ENCODE measurements at regions not wholly inside any gene's neighbourhood (a gene's known extent, or its start where the extent isn't known, plus 50 kb on each side); places are given as distances from the start of the nearest gene placed in this dataset.

DNA sequence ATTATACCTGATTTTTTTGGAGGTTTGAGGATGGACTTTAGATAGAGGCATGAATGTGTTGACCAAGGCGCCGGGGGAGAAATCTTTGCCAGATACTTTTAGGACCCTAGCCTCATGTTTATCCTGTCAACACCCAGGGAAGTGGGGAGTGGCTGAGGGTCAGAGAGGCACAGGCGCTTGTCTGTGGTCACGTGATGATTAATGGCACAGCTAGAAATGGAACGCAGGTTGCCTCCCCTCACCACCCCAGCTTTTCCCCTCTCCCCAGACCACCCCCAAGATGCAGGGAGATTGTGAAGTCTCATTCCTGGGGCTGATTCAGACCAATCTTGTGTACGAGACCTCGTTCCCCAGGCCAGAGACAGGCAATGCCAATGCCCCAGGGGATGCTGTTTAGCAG is 218.4 kb upstream of the LINGO1 start:
- Histone ChIP-seq H3K4me3 (ENCODE audit: low read length) (no peak overlapping the region), H3K9me3 (replicated peaks; ENCODE audit: low read length) (no peaks in the 10 kb centered on the region), H3K4me2 (ENCODE audit: low read length) (no peak overlapping the region), H3K36me3 (ENCODE audit: insufficient read depth, low read length) (no peaks in the 10 kb centered on the region), H3K27me3 (ENCODE audit: control insufficient read depth, insufficient read depth, low read length) (peaks cover 75% of the 10 kb centered on the region), H3K4me1 (ENCODE audit: control insufficient read depth, insufficient read depth, low read length) (no peaks in the 10 kb centered on the region), H3K9ac (ENCODE audit: low read depth, low read length) (no peak overlapping the region)

DNA sequence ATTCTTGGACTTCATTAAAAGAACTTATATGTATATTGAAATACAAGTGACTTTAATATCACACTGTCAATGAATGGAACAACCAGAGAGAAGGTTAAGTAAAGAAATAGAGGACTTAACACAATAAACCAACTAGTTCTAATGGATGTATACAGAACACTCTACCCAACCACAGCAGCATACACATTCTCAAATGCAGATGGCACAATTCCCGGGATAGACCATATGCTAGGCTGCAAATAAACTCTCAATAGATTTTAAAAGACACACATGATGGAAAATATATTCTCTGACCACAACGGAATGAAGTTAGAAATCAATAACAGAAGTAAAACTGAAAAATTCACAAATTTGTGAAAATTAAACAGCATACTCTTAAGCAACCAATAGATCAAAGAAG is 214.3 kb upstream of the LINGO1 start:
- no peaks in the 10 kb centered on the region for H3K4me1 ChIP-seq (ENCODE audit: control insufficient read depth, insufficient read depth, low read length)
- no peaks in the 10 kb centered on the region for H3K36me3 ChIP-seq (ENCODE audit: insufficient read depth, low read length)
- H3K27me3 ChIP-seq (ENCODE audit: control insufficient read depth, insufficient read depth, low read length) = peaks cover 56% of the 10 kb centered on the region
- no peak overlapping the region for H3K9ac ChIP-seq (ENCODE audit: low read depth, low read length)
- H3K4me3 ChIP-seq (ENCODE audit: low read length) = no peak overlapping the region
- no peaks in the 10 kb centered on the region for H3K9me3 ChIP-seq (replicated peaks; ENCODE audit: low read length)
- H3K4me2 ChIP-seq (ENCODE audit: low read length) = no peak overlapping the region

DNA sequence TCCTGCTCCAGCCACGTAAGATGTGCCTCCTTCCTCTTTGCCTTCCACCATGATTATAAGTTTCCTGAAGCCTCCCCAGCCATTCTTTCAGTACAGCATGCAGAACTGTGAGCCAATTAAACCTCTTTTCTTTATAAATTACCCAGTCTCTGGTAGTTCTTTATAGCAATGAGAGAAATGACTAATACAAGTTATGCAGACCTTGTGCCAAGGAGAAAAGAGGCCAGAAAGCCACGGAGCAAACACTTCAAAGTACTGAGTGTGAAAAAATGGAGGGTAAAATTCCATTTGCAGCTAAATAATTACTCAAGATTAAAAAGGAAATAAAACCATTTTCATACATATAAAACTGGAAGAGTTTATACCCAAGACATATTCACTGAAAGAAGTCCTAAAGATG is 213.6 kb upstream of the LINGO1 start:
- no peaks in the 10 kb centered on the region for H3K4me1 ChIP-seq (ENCODE audit: control insufficient read depth, insufficient read depth, low read length)
- no peaks in the 10 kb centered on the region for H3K36me3 ChIP-seq (ENCODE audit: insufficient read depth, low read length)
- H3K4me3 ChIP-seq (ENCODE audit: low read length) = no peak overlapping the region
- no peak overlapping the region for H3K4me2 ChIP-seq (ENCODE audit: low read length)
- H3K9ac ChIP-seq (ENCODE audit: low read depth, low read length) = no peak overlapping the region
- H3K9me3 ChIP-seq (replicated peaks; ENCODE audit: low read length) = no peaks in the 10 kb centered on the region
- H3K27me3 ChIP-seq (ENCODE audit: control insufficient read depth, insufficient read depth, low read length) = peaks cover 54% of the 10 kb centered on the region

DNA sequence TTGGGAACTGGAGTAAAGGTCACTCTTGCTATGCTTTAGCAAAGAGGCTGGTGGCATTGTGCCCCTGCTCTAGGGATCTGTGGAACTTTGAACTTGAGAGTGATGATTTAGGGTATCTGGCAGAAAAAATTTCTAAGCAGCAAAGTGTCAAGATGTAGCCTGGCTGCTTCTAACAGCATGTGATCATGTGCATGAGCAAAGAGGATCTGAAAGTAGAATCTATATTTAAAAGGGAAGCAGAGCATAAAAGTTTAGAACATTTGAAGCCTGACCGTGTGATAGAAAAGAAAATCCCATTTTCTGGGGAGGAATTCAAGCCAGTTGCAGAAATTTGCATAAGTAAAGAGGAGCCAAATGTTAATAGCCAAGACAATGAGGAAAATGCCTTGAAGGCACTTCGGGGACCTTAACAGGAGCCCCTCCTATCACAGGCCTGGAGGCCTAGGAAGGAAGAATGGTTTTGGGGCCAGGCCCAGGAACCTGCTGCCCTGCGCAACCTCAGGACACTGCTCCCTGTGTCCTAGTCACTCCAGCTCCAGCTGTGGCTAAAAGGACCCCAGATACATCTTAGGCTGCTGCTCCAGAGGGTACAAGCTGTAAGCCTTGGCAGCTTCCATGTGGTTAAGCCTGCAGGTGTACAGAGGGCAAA is 212.2 kb upstream of the LINGO1 start:
- H3K4me3 ChIP-seq (ENCODE audit: low read length) = no peak overlapping the region
- H3K9me3 ChIP-seq (replicated peaks; ENCODE audit: low read length) = no peaks in the 10 kb centered on the region

DNA sequence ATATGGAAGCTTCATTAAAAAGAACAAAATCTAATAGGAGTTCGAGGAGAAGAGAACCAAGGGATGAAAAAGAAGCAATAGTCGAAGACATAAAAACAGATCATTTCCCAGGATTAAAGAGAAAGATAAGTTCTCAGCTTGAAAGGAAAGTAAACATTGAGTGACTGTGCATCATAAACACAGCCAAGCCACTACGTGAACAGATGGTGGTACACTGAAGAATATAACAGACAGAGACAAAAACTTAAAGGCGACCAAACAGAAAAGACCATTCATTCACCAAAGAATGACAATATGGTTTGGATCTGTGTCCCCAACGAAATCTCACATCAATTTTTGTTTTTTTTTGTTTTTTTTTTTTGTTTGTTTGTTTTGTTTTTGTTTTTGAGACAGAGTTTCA is 210.8 kb upstream of the LINGO1 start:
- no peaks in the 10 kb centered on the region for H3K9me3 ChIP-seq (replicated peaks; ENCODE audit: low read length)
- H3K4me1 ChIP-seq (ENCODE audit: control insufficient read depth, insufficient read depth, low read length) = no peaks in the 10 kb centered on the region
- no peak overlapping the region for H3K4me3 ChIP-seq (ENCODE audit: low read length)
- no peak overlapping the region for H3K4me2 ChIP-seq (ENCODE audit: low read length)
- peaks cover 65% of the 10 kb centered on the region for H3K27me3 ChIP-seq (ENCODE audit: control insufficient read depth, insufficient read depth, low read length)
- no peak overlapping the region for H3K9ac ChIP-seq (ENCODE audit: low read depth, low read length)
- no peaks in the 10 kb centered on the region for H3K36me3 ChIP-seq (ENCODE audit: insufficient read depth, low read length)

More for the DNA sequence above, 212.2 kb upstream of the LINGO1 start:
- no peak overlapping the region for H3K9ac ChIP-seq (ENCODE audit: low read depth, low read length)
- H3K4me1 ChIP-seq (ENCODE audit: control insufficient read depth, insufficient read depth, low read length) = no peaks in the 10 kb centered on the region
- no peaks in the 10 kb centered on the region for H3K36me3 ChIP-seq (ENCODE audit: insufficient read depth, low read length)
- H3K4me2 ChIP-seq (ENCODE audit: low read length) = no peak overlapping the region
- H3K27me3 ChIP-seq (ENCODE audit: control insufficient read depth, insufficient read depth, low read length) = peaks cover 59% of the 10 kb centered on the region

DNA sequence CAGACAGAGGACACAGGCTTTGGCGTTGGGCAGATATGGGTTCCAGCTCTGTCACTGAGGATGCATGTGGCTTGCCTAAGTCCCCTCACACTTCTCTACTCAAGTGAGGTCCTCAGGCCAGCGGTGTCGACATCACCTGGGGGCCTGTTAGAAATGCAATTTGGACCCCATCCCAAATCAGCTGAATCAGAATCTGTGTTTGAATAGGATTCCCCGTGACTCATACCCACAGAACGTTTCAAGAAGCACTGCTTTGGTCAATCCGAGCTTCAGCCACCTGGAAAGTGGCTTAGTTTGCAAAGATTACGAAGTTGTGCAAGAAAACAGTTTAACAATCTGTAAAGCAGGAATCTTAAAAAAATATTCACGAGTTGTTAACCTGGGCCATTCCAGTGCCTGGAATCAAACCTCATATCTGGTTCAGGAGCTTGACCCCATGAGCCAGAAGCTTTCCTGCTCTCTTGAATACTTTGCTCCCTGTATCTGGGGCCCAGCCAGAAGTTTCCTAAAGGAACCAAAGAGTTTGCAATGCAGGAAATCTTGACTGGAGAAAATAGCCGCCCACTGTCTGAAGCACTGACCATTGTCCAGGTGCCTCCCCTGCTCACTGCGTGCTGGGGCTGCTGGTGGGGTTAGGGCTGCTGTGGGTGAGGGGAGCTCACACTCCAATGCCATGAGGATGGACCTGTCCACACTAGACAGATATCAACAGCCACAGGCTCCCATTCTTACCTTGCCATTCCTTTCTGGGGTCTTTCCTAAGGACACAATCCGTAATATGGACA is 208.5 kb upstream of the LINGO1 start:
- Histone ChIP-seq H3K4me3 (ENCODE audit: low read length) (no peak overlapping the region), H3K27me3 (ENCODE audit: control insufficient read depth, insufficient read depth, low read length) (peaks cover 70% of the 10 kb centered on the region), H3K36me3 (ENCODE audit: insufficient read depth, low read length) (no peaks in the 10 kb centered on the region), H3K9me3 (replicated peaks; ENCODE audit: low read length) (no peaks in the 10 kb centered on the region), H3K4me2 (ENCODE audit: low read length) (no peak overlapping the region), H3K9ac (ENCODE audit: low read depth, low read length) (no peak overlapping the region), H3K4me1 (ENCODE audit: control insufficient read depth, insufficient read depth, low read length) (no peaks in the 10 kb centered on the region)

DNA sequence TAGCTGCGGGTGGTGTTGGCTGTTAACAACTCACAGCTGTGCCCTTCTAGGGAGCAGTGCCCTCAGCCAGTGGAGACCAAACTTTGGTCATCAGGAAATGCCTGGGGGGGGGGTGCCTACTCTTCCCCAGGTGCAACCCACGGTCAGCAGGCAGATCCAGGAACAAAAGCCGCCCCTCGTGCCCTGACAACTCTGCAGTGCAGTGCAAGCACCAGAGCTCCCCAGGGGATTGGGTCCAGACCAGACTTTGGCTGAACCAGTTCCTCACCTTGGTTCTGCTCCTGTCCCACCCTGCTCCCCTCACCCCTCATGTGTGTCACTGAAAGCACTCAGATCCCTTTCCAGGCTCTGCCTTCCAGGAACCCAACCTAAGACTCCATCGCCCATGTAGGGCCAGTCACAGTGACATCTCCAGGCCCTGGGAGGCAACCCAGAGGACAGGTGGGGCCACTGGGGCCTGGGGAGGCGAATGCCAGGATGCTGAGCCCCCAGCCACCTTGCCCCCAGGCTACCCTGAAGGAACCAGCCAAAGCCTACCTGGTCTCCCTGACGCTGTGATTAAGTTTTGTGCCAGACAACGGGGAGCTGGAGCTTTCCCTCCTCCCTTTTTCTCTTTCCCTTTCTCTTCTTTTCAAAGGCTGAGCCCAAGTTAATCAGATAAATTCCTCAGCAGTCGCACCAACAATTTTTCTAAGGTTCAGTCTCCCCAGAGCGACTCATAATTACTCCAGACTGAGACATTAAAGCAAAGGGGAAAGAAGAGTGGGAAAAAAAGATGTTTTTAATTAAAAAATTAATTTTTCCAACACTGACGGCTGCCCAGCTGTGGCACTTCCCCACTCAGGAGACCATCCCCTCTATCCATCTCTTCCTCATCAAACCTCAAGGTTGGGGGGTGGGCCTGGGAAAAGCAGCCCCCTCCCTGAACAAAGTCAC is 207.5 kb upstream of the LINGO1 start:
- H3K36me3 ChIP-seq (ENCODE audit: insufficient read depth, low read length) = no peaks in the 10 kb centered on the region

DNA sequence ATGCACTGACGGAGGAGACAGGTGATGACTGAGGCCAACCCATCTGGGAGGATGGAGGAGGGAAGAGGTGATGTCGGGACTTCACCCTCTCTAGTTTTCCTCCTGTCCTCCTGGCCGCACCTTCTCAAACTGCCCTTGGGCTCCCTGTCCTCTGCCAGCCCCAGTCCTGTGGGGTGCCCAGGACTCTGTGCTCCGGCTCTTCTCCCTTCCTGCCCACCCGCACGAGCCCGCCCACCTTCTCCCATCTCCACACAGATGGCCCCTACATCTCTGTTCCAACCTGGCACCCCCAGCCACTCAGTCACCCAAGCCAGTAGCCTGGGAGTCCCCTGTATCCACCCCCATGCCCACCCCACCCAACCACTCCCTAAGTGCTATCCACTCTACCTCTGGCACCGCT is 206.7 kb upstream of the LINGO1 start:
- H3K36me3 ChIP-seq (ENCODE audit: insufficient read depth, low read length) = no peaks in the 10 kb centered on the region
- no peaks in the 10 kb centered on the region for H3K9me3 ChIP-seq (replicated peaks; ENCODE audit: low read length)
- no peak overlapping the region for H3K9ac ChIP-seq (ENCODE audit: low read depth, low read length)
- H3K4me1 ChIP-seq (ENCODE audit: control insufficient read depth, insufficient read depth, low read length) = no peaks in the 10 kb centered on the region
- H3K4me3 ChIP-seq (ENCODE audit: low read length) = no peak overlapping the region
- H3K27me3 ChIP-seq (ENCODE audit: control insufficient read depth, insufficient read depth, low read length) = peaks cover 74% of the 10 kb centered on the region
- no peak overlapping the region for H3K4me2 ChIP-seq (ENCODE audit: low read length)

More for the DNA sequence above, 207.5 kb upstream of the LINGO1 start:
- Histone ChIP-seq H3K4me3 (ENCODE audit: low read length) (no peak overlapping the region), H3K4me2 (ENCODE audit: low read length) (no peak overlapping the region), H3K4me1 (ENCODE audit: control insufficient read depth, insufficient read depth, low read length) (no peaks in the 10 kb centered on the region), H3K9ac (ENCODE audit: low read depth, low read length) (no peak overlapping the region), H3K27me3 (ENCODE audit: control insufficient read depth, insufficient read depth, low read length) (peaks cover 73% of the 10 kb centered on the region), H3K9me3 (replicated peaks; ENCODE audit: low read length) (no peaks in the 10 kb centered on the region)

DNA sequence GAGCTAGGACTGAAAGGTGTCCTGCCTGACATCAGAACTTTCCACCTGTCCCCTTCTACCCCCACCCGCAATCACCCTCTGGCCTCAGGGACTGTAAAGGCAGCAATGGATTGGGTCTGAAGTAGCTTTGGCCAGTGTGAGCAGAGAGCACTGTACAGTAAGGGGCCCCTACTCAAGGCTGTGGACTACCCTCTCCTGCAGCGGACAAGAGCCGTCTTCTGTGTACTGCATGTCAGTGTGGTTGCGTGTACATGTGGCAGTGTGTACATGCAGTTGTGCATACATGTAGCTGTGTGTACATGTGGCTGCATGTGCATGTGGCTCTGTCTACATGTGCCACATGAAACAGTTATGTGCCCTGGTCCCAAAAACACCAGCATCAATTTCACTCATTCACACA is 205.9 kb upstream of the LINGO1 start:
- no peak overlapping the region for H3K4me2 ChIP-seq (ENCODE audit: low read length)
- H3K4me1 ChIP-seq (ENCODE audit: control insufficient read depth, insufficient read depth, low read length) = no peaks in the 10 kb centered on the region
- no peak overlapping the region for H3K9ac ChIP-seq (ENCODE audit: low read depth, low read length)
- peaks cover 79% of the 10 kb centered on the region for H3K27me3 ChIP-seq (ENCODE audit: control insufficient read depth, insufficient read depth, low read length)
- no peaks in the 10 kb centered on the region for H3K9me3 ChIP-seq (replicated peaks; ENCODE audit: low read length)
- H3K36me3 ChIP-seq (ENCODE audit: insufficient read depth, low read length) = no peaks in the 10 kb centered on the region
- no peak overlapping the region for H3K4me3 ChIP-seq (ENCODE audit: low read length)

DNA sequence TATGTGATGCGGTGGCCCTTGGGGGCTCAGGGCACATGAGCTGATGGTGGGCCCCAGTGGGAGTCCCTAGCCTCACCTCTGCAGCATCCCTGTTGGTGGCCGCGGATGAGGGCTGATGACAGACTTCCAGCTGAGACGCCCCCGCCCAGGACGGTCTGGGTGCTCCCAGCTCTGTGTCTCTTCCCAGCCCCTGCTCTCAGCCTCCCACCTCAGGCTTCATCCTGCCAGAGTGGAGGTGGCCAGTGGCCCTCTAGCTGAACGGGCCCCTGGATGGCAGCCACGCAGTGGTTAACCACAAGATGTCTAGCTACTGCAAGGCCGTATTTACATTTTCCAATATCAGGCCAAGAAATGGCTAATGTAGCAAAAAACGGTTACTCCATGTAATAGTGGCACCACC is 205.3 kb upstream of the LINGO1 start:
- Histone ChIP-seq H3K9me3 (replicated peaks; ENCODE audit: low read length) (no peaks in the 10 kb centered on the region), H3K36me3 (ENCODE audit: insufficient read depth, low read length) (no peaks in the 10 kb centered on the region), H3K4me3 (ENCODE audit: low read length) (no peak overlapping the region), H3K9ac (ENCODE audit: low read depth, low read length) (no peak overlapping the region), H3K4me1 (ENCODE audit: control insufficient read depth, insufficient read depth, low read length) (no peaks in the 10 kb centered on the region), H3K27me3 (ENCODE audit: control insufficient read depth, insufficient read depth, low read length) (peaks cover 82% of the 10 kb centered on the region), H3K4me2 (ENCODE audit: low read length) (no peak overlapping the region)

DNA sequence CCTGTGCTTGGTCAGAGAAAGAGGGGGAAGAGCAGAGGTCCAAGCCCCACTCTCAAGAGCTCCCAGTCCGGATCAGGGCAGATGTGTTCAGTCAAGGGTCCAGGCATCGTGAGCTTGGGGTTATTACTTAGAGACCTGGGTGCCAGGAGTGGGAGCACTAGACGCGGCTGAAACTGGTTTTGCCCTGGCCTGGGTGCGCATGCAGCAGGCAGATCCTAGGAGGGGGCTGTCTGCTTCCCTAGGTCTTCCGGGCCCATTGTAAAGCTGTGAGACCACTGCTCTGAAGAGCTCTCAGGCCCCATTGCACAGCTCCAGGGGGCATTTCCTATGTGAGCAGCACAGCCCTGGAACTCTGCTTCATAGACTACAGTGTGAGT is 204.9 kb upstream of the LINGO1 start:
- no peak overlapping the region for H3K9ac ChIP-seq (ENCODE audit: low read depth, low read length)
- no peaks in the 10 kb centered on the region for H3K36me3 ChIP-seq (ENCODE audit: insufficient read depth, low read length)
- H3K4me1 ChIP-seq (ENCODE audit: control insufficient read depth, insufficient read depth, low read length) = no peaks in the 10 kb centered on the region
- H3K4me3 ChIP-seq (ENCODE audit: low read length) = no peak overlapping the region
- H3K27me3 ChIP-seq (ENCODE audit: control insufficient read depth, insufficient read depth, low read length) = peaks cover 86% of the 10 kb centered on the region
- no peaks in the 10 kb centered on the region for H3K9me3 ChIP-seq (replicated peaks; ENCODE audit: low read length)
- H3K4me2 ChIP-seq (ENCODE audit: low read length) = no peak overlapping the region

Measured in skeletal muscle satellite cell (primary cell).